OCI-LY1 (cell line): ENCODE measurements at regions not wholly inside any gene's neighbourhood (a gene's known extent, or its start where the extent isn't known, plus 50 kb on each side); places are given as distances from the start of the nearest gene placed in this dataset.

Source experiments
- H2AFZ ChIP-seq: fragments of 200-600 bp; sonication (generic), shearing (Covaris generic); 2 replicates; pipeline ENCODE4 v1.6.0; 2014; ENCODE audit warnings: antibody characterized with exemption, mild to moderate bottlenecking, low read length
- H3F3A ChIP-seq: fragments of 200-600 bp; sonication (generic), shearing (Covaris generic); 2 replicates; pipeline ENCODE4 v1.6.0; 2014; ENCODE audit warnings: mild to moderate bottlenecking, antibody characterized with exemption, low read length, moderate library complexity; ENCODE audit not compliant: insufficient read depth
- H3K27ac ChIP-seq: fragments of 200-600 bp; sonication (generic); 2 replicates; pipeline ENCODE4 v1.5.1; 2014; ENCODE audit warnings: low read length, mixed run types, mild to moderate bottlenecking, low read depth; ENCODE audit not compliant: poor library complexity, severe bottlenecking
- H3K27me3 ChIP-seq: fragments of 200-600 bp; sonication (generic); 2 replicates; pipeline ENCODE4 v1.6.0; 2014; ENCODE audit warnings: antibody characterized with exemption, mild to moderate bottlenecking, low read length, moderate library complexity; ENCODE audit not compliant: insufficient read depth
- H3K36me3 ChIP-seq: fragments of 200-600 bp; sonication (generic); 2 replicates; pipeline ENCODE4 v1.6.1; 2014; ENCODE audit warnings: mild to moderate bottlenecking, antibody characterized with exemption, low read length, moderate library complexity, mixed read lengths; ENCODE audit not compliant: insufficient read depth
- H3K4me1 ChIP-seq: fragments of 200-600 bp; sonication (generic); 2 replicates; pipeline ENCODE4 v1.5.1; 2014; ENCODE audit warnings: mild to moderate bottlenecking, low read length, moderate library complexity; ENCODE audit not compliant: insufficient read depth, severe bottlenecking
- H3K4me2 ChIP-seq: fragments of 200-600 bp; sonication (generic), shearing (Covaris generic); 2 replicates; pipeline ENCODE4 v1.6.1; 2014; ENCODE audit warnings: low read length
- H3K4me3 ChIP-seq: fragments of 200-600 bp; sonication (generic); 2 replicates; pipeline ENCODE4 v1.5.1; 2014; ENCODE audit warnings: low read length, low read depth, mild to moderate bottlenecking, mixed read lengths; ENCODE audit not compliant: poor library complexity, severe bottlenecking
- H3K79me2 ChIP-seq: fragments of 200-600 bp; shearing (Covaris generic); 2 replicates; pipeline ENCODE4 v1.6.1; 2016; ENCODE audit warnings: mixed run types, low read length, mixed read lengths; ENCODE audit not compliant: insufficient read depth
- H3K9ac ChIP-seq: fragments of 200-600 bp; sonication (generic), shearing (Covaris generic); 2 replicates; pipeline ENCODE4 v1.6.1; 2014; ENCODE audit warnings: mild to moderate bottlenecking, low read length, mixed read lengths
- H3K9me2 ChIP-seq: fragments of 200-600 bp; sonication (generic), shearing (Covaris generic); 2 replicates; pipeline ENCODE4 v1.6.1; 2014; ENCODE audit warnings: low read depth, mild to moderate bottlenecking, low read length, mixed read lengths
- H3K9me3 ChIP-seq: fragments of 200-600 bp; shearing (Covaris generic); 2 replicates; pipeline ENCODE4 v1.6.1; 2014; ENCODE audit warnings: low read length, mixed read lengths
- H4K20me1 ChIP-seq: fragments of 200-600 bp; sonication (generic), shearing (Covaris generic); 2 replicates; pipeline ENCODE4 v1.6.0; 2016; ENCODE audit warnings: mild to moderate bottlenecking, low read length; ENCODE audit not compliant: insufficient read depth
- CTCF ChIP-seq: fragments of 200-600 bp; sonication (generic), shearing (Covaris generic); IDR thresholded peaks from 2 replicates; pipeline ENCODE4 v1.5.1; 2017; ENCODE audit warnings: mild to moderate bottlenecking, antibody characterized with exemption, low read length, moderate library complexity, mixed read lengths
- EZH2 ChIP-seq: fragments of 200-600 bp; sonication (generic), shearing (Covaris generic); IDR thresholded peaks from 2 replicates; pipeline ENCODE4 v1.8.0; 2017; ENCODE audit warnings: borderline replicate concordance, mixed run types, mild to moderate bottlenecking, antibody characterized with exemption, low read length, moderate library complexity, mixed read lengths

DNA sequence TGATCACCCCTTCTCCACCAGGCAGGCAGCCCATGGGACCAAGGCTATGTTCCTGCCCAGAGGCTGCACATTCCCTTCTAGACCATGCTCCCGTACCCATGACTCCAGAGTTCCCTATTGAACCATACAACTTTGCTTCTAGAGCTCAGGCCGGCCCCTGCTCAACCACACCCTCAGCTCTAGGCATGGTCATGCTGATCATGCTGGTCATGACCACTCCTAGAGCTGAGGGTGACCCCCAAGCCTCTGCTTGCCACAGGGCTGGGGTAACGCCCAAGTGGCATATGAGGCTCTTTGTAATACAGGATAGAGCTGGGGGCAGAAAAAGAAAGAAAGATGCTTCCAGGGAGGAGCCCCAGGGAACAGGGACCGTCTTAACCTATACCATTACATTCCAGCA lies 301.8 kb downstream of the SP3 start:
- Histone ChIP-seq H3K4me2 (no peak overlapping the region), H3K27ac (no peak overlapping the region), H4K20me1 (no peaks in the 10 kb centered on the region), H2AFZ (no peak overlapping the region), H3K36me3 (no peaks in the 10 kb centered on the region), H3K9me3 (no peaks in the 10 kb centered on the region), H3K79me2 (no peaks in the 10 kb centered on the region), H3K4me1 (no peaks in the 10 kb centered on the region), H3K4me3 (no peak overlapping the region), H3F3A (no peaks in the 10 kb centered on the region), H3K9me2 (no peaks in the 10 kb centered on the region), H3K27me3 (no peaks in the 10 kb centered on the region; the same call in 1 of the 2 replicates), H3K9ac (no peak overlapping the region)
- TF ChIP-seq EZH2 (no peak), CTCF (no peak)

DNA sequence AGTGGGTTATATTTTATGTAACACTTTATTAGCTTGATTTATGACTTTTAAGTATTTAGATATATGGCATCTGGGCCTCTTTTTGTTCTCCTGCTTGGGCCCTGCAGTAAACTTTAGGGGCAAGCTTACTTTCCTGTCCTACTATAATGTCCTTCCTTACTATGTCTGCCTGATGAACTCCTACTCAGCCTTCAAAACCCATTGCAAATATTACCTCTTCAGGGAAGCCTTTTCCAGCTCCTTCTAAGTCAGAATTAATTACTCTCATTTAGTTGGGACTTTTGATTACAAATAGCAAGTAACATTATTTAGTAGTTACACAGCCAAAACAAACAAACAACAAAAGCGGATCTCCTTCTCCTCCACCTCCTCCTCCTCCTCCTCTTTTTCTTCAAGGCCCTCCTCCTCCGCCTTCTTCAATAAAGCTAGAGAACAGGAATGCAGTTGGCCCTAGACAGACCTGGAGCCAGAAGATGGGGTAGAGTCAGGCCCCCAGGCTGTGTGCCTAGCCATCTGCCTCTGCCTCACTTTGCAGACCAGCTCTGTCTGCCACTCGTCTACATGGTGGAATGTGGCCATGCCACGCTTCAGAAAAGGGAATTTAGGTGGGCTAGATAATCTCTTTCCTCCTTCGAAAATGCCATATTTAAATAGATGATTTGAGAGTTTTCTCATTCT lies 301.2 kb downstream of the SP3 start:
- Histone ChIP-seq H3K79me2 (no peaks in the 10 kb centered on the region), H3K9ac (no peak overlapping the region), H2AFZ (no peak overlapping the region), H3K4me2 (no peak overlapping the region), H3K36me3 (no peaks in the 10 kb centered on the region), H4K20me1 (no peaks in the 10 kb centered on the region), H3K9me2 (no peaks in the 10 kb centered on the region), H3K4me1 (no peaks in the 10 kb centered on the region), H3F3A (no peaks in the 10 kb centered on the region), H3K27me3 (no peaks in the 10 kb centered on the region; the same call in 1 of the 2 replicates), H3K9me3 (no peaks in the 10 kb centered on the region), H3K27ac (no peak overlapping the region), H3K4me3 (no peak overlapping the region)
- TF ChIP-seq EZH2: no peak
- TF ChIP-seq CTCF: no peak

DNA sequence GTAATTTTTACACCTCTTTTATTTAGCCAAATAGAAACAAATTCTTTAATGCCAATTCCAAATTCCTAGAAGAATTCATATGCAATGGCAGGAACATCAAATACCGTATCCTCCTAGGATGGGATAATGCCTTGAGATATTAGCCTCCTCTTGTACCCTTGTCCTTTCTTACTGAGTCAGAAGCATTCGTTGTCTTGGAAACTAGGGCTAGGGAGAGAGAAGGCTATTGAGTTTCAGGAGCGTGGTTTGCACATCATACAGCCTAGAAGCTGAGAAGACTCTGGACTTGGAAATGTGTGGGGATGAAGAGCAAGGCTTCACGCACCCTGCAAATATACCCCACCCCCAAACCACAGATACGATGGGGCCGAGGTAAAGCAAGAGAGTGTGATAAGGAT lies 300.7 kb downstream of the SP3 start:
- Histone ChIP-seq H3K79me2 (no peaks in the 10 kb centered on the region), H2AFZ (no peak overlapping the region)

More for the DNA sequence above, 300.7 kb downstream of the SP3 start:
- Histone ChIP-seq H3K4me1 (no peaks in the 10 kb centered on the region), H3K9me3 (no peaks in the 10 kb centered on the region), H3K36me3 (no peaks in the 10 kb centered on the region), H3K9me2 (no peaks in the 10 kb centered on the region), H3K4me2 (no peak overlapping the region), H3K9ac (no peak overlapping the region), H4K20me1 (no peaks in the 10 kb centered on the region), H3K4me3 (no peak overlapping the region), H3F3A (no peaks in the 10 kb centered on the region), H3K27me3 (no peaks in the 10 kb centered on the region; the same call in 1 of the 2 replicates), H3K27ac (no peak overlapping the region)
- TF ChIP-seq CTCF: no peak
- TF ChIP-seq EZH2: no peak
